Type B pancreatic cell (in vitro differentiated cells): ENCODE measurements at regions not wholly inside any gene's neighbourhood (a gene's known extent, or its start where the extent isn't known, plus 50 kb on each side); places are given as distances from the start of the nearest gene placed in this dataset.

ENCODE experiments used
- DNase-seq: peaks from one replicate; pipeline ENCODE4 v3.0.0; 2021; ENCODE audit warnings: mixed read lengths; ENCODE audit not compliant: unreplicated experiment; ENCODE audit errors: extremely low spot score
- H3K27ac Mint-ChIP-seq: 2 replicates; pipeline ENCODE4 v1.8.0; 2021; ENCODE audit warnings: mild to moderate bottlenecking, mixed read lengths
- H3K27me3 Mint-ChIP-seq: 2 replicates; pipeline ENCODE4 v1.8.0; 2021; ENCODE audit warnings: mixed read lengths
- H3K36me3 Mint-ChIP-seq: 2 replicates; pipeline ENCODE4 v1.8.0; 2021; ENCODE audit warnings: mixed read lengths
- H3K4me1 Mint-ChIP-seq: one replicate; pipeline ENCODE4 v1.8.0; 2021; ENCODE audit warnings: mixed read lengths; ENCODE audit not compliant: unreplicated experiment
- H3K4me3 Mint-ChIP-seq: 2 replicates; pipeline ENCODE4 v1.8.0; 2021; ENCODE audit warnings: mild to moderate bottlenecking, mixed read lengths
- H3K9me3 Mint-ChIP-seq: 2 replicates; pipeline ENCODE4 v1.8.0; 2021; ENCODE audit warnings: mixed read lengths
- TF ChIP-seq, protein P1 (sequence below): fragments of 200-600 bp; sonication (generic); conservative IDR thresholded peaks from 2 replicates; pipeline ENCODE4 v1.5.0; 2021; ENCODE audit warnings: antibody characterized with exemption, mild to moderate bottlenecking

DNA sequence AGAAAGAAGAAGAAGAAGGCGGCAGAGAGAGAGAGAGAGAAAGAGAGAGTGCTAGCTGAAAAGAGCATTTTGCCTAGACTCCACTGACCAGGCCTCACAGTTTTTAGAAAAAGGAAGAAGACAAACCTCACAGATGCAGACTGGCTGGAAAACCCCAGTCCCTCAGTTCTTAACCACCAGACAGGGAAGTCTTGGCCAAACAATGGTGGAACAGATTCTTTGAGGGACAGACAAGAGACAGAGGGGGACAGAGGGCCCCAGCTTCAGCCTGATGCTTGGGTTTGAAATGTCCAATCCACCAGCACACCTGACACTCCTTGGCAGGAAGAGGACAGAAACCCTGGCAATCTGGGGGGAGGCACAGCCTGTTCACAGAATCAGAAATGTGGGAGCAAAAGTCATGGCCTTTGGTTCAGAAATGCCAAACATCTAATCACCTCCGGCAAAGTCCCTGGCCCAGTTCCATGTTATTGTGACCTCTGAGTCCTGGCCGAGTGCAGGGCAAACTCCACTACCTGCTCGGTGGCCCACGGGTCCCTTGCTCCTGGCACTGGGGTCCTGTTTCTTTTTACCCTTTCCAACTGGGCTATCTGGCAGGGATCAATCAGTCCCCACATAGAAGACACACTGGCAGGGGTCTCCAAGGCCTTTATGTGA, 235.2 kb downstream of the LY86 start:
- H3K27me3 Mint-ChIP-seq, result no peaks in the 10 kb centered on the region
- no peak overlapping the region for H3K4me3 Mint-ChIP-seq
- H3K9me3 Mint-ChIP-seq, result no peaks in the 10 kb centered on the region
- peaks cover 20% of the 10 kb centered on the region for H3K4me1 Mint-ChIP-seq
- TF ChIP-seq, protein P1, sequence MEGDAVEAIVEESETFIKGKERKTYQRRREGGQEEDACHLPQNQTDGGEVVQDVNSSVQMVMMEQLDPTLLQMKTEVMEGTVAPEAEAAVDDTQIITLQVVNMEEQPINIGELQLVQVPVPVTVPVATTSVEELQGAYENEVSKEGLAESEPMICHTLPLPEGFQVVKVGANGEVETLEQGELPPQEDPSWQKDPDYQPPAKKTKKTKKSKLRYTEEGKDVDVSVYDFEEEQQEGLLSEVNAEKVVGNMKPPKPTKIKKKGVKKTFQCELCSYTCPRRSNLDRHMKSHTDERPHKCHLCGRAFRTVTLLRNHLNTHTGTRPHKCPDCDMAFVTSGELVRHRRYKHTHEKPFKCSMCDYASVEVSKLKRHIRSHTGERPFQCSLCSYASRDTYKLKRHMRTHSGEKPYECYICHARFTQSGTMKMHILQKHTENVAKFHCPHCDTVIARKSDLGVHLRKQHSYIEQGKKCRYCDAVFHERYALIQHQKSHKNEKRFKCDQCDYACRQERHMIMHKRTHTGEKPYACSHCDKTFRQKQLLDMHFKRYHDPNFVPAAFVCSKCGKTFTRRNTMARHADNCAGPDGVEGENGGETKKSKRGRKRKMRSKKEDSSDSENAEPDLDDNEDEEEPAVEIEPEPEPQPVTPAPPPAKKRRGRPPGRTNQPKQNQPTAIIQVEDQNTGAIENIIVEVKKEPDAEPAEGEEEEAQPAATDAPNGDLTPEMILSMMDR, result no peak
- H3K36me3 Mint-ChIP-seq, result no peaks in the 10 kb centered on the region
- no peak for DNase-seq
- H3K27ac Mint-ChIP-seq, result no peak overlapping the region

DNA sequence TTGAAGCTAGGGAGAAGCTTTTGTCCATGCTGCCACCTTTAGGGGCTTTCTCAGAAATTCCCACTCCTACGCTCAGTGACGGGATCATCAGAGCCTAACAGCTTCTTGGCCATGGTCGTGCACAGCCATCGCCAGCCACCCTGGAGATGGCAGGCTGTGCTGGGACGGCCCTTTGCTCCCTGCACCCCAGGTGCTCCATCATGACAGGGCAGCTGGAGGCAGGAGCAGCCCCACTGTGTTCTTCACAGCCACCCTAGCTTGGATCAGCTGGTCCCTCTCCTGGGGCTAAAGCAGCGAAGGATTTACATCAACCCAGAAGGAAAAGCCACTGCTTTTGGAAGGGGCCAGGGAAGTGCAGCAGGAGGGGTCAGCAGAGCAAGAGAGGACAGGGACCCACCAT, 235.9 kb downstream of the LY86 start:
- no peak overlapping the region for H3K4me3 Mint-ChIP-seq
- no peaks in the 10 kb centered on the region for H3K36me3 Mint-ChIP-seq
- peaks cover 20% of the 10 kb centered on the region for H3K4me1 Mint-ChIP-seq
- DNase-seq, result no peak
- H3K27me3 Mint-ChIP-seq, result no peaks in the 10 kb centered on the region
- H3K27ac Mint-ChIP-seq, result no peak overlapping the region
- no peaks in the 10 kb centered on the region for H3K9me3 Mint-ChIP-seq
- TF ChIP-seq, protein P1, result no peak

DNA sequence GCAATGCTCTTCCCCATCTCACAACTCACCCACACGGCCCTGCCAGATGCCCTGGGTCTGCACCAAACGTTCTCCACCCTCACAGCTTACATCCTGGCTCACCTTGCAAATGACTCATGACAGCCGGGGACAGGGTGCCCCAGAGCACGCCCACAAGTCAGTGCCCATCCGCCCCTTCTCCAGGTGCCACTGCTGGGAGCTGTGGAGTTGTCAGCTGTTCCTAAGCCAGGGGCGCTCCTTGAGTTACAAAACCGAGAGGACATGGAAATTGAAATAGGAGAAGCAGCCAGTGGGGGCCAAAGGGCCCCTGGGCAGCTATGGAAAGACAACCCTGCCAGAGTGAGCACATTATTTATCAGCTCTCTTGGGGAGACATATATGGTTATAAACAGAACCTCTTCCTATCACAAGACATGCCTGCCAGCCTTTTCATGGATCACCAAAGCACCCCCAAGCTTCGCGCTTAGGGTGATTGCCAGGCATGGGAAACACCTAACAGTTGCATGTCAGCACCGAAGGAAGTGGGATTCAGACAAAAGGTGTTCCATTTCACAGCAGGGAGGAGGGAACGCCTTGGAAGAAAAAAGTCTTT, 236.8 kb downstream of the LY86 start:
- Mint-ChIP-seq H3K27ac (no peak overlapping the region), H3K4me1 (peaks cover 19% of the 10 kb centered on the region), H3K9me3 (no peaks in the 10 kb centered on the region), H3K36me3 (no peaks in the 10 kb centered on the region), H3K4me3 (no peak overlapping the region), H3K27me3 (no peaks in the 10 kb centered on the region)
- DNase-seq, result no peak
- TF ChIP-seq, protein P1, result no peak

DNA sequence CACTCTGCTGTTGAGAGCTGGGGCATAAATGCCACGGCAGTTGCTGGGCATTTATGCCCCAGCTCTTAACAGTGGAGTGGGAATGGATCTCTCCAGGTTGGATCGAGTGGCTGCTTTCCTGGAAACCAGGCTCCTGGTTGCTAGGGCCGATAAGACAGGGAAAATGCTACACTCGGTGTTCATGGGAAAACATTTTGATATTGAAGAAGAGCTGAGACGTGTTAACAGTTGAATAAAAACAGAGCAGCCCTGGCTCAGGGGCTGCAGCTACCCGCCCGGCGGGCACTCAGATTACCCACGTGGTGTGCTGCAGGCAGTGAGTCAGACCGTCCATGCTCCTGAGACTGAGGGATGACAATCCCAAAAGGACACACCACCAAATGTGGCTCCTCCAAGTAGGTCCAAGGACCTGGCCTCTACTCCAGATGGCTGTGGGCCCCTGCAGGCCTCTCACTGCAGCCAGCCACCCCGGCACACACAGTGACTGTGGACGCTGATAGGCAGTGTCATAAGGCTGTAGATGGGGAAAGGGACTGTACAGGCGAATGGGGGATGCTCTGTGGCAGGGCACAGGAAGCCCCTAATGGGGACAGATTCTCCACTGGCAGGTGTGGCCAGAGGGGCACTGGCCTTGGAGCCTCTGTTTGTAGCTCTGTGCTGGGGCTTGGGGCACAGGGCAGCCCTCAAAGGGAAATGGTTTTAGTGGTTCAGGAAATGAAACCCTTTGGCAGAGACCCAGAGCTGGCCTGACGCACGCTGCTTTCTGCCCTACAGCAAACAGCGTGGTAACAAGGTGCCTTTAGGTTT, 237.8 kb downstream of the LY86 start:
- no peaks in the 10 kb centered on the region for H3K9me3 Mint-ChIP-seq
- no peak for DNase-seq
- H3K27me3 Mint-ChIP-seq, result no peaks in the 10 kb centered on the region
- no peak overlapping the region for H3K27ac Mint-ChIP-seq
- H3K36me3 Mint-ChIP-seq, result no peaks in the 10 kb centered on the region
- H3K4me3 Mint-ChIP-seq, result no peak overlapping the region
- H3K4me1 Mint-ChIP-seq, result peaks cover 12% of the 10 kb centered on the region
- TF ChIP-seq, protein P1, result no peak

DNA sequence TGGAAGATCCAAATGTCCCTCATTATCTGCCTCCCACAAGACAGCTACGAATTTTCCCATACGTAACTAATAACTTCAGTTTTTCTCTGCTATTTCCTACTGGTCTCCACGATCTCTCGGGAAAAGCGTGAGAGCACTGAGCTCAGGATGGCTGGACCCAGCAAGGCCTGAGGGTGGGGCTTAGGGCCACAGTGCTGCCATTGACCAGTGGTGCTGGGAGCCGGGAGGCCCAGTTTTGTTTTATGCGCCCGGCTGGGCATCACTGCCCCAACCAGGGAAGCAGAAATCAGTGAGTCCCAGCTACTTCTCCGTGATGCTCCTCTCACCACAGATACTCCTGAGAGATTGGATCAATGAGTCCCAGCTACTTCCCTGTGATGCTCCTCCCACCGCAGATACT, 238.4 kb downstream of the LY86 start:
- TF ChIP-seq, protein P1, result no peak
- no peak for DNase-seq
- Mint-ChIP-seq H3K4me1 (peaks cover 12% of the 10 kb centered on the region), H3K27ac (no peak overlapping the region), H3K9me3 (no peaks in the 10 kb centered on the region), H3K36me3 (no peaks in the 10 kb centered on the region), H3K27me3 (peaks cover under 1% of the 10 kb centered on the region), H3K4me3 (no peak overlapping the region)
